Loucy (cell line): ENCODE measurements at regions not wholly inside any gene's neighbourhood (a gene's known extent, or its start where the extent isn't known, plus 50 kb on each side); places are given as distances from the start of the nearest gene placed in this dataset.

Experiments
- CTCF ChIP-seq: fragments of 200-600 bp; sonication (generic); conservative IDR thresholded peaks from 2 replicates; pipeline ENCODE4 v1.5.1; 2014; ENCODE audit warnings: mild to moderate bottlenecking, antibody characterized with exemption, low read length
- EZH2phosphoT487 ChIP-seq: fragments of 200-600 bp; IDR thresholded peaks from 2 replicates; pipeline ENCODE4 v1.6.1; 2018; ENCODE audit warnings: antibody characterized with exemption, mild to moderate bottlenecking, moderate library complexity, borderline replicate concordance

GRCh38 chr3:82643948-82644347, 882.5 kb upstream of the GBE1 start:
- TF ChIP-seq CTCF: 0 out of 2 replicates have a peak, but pooled peaks have one; percentile 14
- TF ChIP-seq EZH2phosphoT487: no peak
